HG02884 (cell line): ENCODE measurements at regions not wholly inside any gene's neighbourhood (a gene's known extent, or its start where the extent isn't known, plus 50 kb on each side); places are given as distances from the start of the nearest gene placed in this dataset.
"Not testable (repeated sequence)": the region's sequence is repeated elsewhere in the genome, so short reads cannot be mapped to it uniquely, and the experiment has no call there.

Experiments
- ATAC-seq: cut with Tn5 transposase; IDR thresholded peaks from one replicate; pipeline ENCODE4 v1.9.1; 2021; ENCODE audit warnings: mild to moderate bottlenecking, moderate library complexity; ENCODE audit not compliant: unreplicated experiment

GRCh38 chr7:65722361-65722792, 150.5 kb upstream of the VKORC1L1 start:
- peak; percentile 85 for ATAC-seq

- ATAC-seq = not testable (repeated sequence)
Observed at GRCh38 chr7:65727182-65727581, 145.7 kb upstream of the VKORC1L1 start.

- no peak for ATAC-seq
Observed at GRCh38 chr7:65731129-65731528, 141.7 kb upstream of the VKORC1L1 start.

GRCh38 chr7:65731562-65732035, 141.3 kb upstream of the VKORC1L1 start:
- peak; percentile 57 for ATAC-seq

- no peak for ATAC-seq
Observed at GRCh38 chr7:65744406-65744805, 128.5 kb upstream of the VKORC1L1 start.

- no peak for ATAC-seq
Observed at GRCh38 chr7:65746398-65746669, 126.5 kb upstream of the VKORC1L1 start.

DNA sequence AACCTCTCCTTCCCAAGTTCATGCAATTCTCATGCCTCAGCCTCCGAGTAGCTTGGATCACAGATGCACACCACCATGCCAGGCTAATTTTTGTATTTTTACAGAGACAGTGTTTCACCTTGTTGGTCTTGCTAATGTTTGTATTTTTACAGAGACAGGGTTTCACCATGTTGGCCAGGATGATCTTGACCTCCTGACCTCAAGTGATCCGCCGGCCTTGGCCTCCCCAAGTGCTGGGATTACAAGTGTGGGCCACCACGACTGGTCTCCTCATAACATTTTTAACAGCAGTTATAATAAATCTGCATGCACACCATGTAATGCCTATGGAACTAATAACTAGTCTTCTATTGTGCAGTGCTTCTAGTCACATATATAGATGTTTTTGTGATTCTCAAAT, 123.8 kb upstream of the VKORC1L1 start:
- no peak for ATAC-seq

DNA sequence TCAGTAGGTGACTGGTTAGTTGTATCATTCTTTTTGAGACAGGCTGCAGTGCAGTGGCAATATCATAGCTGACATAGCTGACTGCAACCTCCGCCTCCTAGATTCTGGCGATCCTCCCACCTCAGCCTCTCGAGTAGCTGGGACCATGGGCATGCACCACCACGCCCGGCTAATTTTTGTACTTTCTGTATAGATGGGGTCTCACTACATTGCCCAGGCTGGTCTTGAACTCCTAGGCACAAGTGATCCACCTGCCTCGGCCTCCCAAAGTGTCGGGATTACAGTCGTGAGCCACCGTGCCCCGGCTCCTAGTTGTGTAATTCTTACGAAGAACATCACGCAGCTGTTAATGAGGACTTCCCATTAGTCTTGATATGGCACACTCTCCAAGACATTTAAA, 123.4 kb upstream of the VKORC1L1 start:
- no peak for ATAC-seq

DNA sequence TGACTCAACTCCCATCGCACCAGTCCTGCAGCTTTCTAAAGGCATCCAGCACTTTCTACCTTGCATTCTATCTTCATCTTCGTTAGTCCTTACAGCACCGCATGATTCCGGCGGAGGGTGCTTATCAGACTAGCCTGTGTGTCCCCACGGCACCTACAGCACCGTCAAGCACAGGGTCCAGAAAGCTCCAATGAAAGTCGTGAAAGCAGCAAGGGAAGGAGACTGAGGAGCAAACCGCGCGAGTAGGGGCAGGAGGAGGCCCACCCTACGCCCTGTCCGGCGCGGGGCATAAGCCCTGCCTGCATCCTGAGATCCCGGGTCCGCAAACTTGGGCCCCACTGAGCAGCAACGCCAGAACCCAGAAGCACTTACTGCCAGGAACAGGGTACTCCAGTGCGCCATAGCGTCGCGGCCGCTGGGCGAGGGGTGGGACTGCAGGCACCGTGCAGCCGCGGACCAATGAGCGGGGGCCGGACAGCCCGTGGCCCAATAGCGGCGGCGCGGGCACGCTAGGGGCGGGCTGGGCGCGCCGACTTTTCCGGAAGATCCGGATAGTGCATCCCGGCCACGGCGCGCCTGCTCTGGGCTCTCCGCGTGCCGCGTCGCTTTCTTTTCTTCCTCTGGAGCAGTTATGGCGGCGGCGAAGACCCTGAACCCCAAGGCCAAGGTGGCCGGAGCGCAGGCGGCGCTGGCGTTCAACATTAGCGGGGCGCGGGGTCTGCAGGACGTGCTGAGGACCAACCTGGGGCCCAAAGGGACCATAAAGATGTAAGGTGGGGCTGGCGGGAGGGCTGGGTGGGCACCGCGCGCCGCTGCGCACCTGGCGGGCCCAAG, 122.1 kb upstream of the VKORC1L1 start:
- ATAC-seq = peak; percentile 98

DNA sequence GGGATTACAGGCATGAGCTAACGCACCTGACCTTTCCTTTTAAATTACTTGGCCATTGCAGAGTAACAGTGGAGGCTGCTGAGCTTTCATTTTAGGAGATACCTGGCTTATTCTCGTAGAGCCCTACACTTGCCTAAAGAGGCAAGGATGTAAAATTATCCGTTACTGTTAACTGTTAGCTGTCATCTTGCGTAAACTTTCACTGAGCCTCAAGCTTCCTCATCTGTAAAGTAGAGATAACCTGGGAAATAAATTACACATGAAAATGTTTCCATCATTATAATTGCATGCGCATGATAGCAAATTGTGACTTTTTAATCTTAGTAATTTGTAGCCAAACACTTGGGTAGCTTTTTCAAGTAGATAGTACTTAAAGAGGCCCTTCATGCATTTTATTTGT, 118.8 kb upstream of the VKORC1L1 start:
- ATAC-seq = not testable (repeated sequence)

DNA sequence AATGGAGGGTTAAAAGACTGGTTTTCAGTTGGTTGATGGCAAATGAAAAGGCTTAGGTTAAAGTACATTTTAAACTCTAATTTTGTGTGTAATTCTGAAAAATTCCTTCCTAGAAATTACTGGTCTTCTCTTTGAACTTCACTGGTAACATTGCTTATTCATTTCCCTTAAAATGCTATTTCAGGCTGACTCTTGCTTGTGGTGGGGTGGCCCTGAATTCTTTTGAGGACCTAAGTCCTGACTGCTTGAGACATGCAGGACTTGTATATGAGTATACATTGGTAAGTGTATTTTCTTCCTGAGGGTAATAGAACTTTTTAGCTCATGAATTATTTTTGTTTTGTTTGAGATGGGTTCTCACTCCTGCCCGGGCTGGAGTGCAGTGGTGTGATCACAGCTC, 113.9 kb upstream of the VKORC1L1 start:
- ATAC-seq = not testable (repeated sequence)

GRCh38 chr7:65762712-65763111, 110.2 kb upstream of the VKORC1L1 start:
- not testable (repeated sequence) for ATAC-seq

DNA sequence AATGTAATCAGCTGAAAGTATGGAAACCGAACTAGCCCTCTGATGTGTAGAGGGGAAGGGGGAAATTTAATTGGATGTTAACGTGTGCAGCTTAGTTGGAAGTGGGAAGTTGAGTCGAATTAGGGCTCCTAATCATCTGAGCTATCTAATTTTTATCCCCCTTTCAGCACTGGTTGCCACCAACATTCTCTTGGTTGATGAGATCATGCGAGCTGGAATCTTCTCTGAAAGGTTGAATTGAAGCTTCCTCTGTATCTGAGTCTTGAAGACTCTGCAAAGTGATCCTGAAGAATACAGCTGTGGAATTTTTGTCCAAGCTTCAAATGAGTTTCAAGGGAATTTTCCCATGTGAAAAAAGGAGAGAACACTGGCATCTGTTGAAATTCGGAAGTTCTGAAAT, 109.8 kb upstream of the VKORC1L1 start:
- ATAC-seq = not testable (repeated sequence)

DNA sequence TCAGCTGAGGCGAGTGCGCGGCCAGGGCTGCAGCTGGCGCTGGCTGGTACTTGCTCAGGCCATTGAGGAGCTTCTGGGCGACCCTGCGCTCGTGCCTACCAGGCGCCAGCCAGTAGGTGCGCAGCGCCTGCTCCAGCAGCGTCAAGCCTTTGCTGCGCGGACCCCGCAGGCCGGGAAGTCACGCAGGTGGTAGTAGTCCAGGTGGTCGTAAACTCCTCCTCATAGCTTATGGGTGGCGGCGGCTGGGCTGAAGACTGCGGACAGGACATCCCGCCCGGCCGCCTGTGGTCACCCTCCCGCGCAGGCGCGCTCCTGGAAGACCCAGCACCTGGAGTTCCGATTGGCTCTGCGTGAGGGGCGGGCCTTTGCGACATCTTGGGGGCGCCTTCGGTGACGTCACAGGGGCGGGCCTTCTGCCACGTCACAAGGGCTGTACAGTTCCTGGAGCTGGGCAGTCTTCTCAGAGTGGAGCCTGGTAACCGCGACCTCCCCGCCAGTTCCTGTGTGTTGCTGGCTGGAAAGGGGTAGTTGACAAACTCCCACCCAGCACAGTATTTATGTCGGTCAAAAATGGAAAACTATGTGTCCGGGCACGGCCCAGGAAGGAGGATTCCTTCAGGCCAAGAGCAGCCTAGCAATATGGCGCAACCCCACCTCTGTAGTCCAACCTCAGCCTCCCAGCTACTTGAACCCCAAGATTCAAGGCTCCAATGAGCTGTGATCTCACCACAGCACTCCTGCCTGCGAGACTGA, 102.2 kb upstream of the VKORC1L1 start:
- peak; percentile 98 for ATAC-seq

- ATAC-seq = not testable (repeated sequence)
Observed at GRCh38 chr7:65771226-65771569, 101.7 kb upstream of the VKORC1L1 start.

GRCh38 chr7:65776677-65777076, 96.2 kb upstream of the VKORC1L1 start:
- not testable (repeated sequence) for ATAC-seq

- ATAC-seq = not testable (repeated sequence)
Observed at GRCh38 chr7:65789943-65790342, 82.9 kb upstream of the VKORC1L1 start.

- not testable (repeated sequence) for ATAC-seq
Observed at GRCh38 chr7:65791788-65792187, 81.1 kb upstream of the VKORC1L1 start.

GRCh38 chr7:65792726-65793125, 80.1 kb upstream of the VKORC1L1 start:
- ATAC-seq = not testable (repeated sequence)

DNA sequence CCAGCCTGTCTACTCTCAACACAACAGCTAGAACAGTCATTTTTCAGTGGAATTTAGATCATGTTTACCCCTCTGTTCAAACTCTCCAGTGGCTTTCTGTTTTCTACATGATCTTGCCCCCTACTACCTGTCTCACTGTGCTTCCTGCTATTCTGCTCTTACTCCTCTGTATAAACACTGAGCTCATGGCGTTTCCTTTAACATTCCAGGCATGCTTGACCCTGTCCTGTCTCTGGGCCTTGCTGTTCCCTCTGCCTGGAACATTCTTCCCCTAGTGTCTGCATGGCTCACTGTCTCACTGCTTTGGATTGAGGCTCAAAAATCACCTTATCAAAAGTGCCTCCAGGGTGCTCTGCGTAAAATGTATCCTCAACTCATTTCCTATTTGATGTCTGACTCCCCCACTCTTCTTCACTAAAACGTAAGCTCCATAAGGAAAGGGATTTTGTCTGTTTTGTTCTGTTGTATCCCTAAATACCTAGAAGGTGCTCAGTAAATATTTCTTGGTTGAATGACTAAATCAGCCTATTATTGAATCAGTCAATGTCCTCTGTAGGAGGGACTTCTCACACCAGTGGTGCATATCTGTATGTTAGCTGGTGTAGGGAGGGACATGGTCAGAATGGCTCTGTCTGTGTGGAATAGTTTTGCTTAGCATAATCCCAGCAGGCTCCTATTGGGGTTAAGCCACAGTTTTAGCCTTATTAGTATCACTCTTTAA, 78.0 kb upstream of the VKORC1L1 start:
- ATAC-seq = not testable (repeated sequence)

DNA sequence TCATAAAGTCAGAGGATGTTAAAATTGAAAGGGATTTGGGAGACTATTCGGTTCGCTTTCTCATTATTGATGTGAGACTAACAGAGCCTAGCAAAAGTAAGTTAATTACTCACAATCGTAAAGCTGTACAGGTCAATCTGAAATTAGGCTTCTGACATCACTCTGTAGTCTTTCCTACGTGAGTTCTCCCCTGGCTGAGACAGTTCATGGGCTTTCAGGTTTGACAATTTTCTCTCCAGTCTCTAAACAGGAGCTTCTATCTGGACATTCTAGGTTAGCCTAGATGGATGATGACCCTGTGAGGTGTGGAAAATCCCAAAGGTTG, 77.5 kb upstream of the VKORC1L1 start:
- ATAC-seq = not testable (repeated sequence)

GRCh38 chr7:65796205-65796604, 76.7 kb upstream of the VKORC1L1 start:
- no peak for ATAC-seq
